ENCODE measurements at regions not wholly inside any gene's neighbourhood (a gene's known extent, or its start where the extent isn't known, plus 50 kb on each side); places are given as distances from the start of the nearest gene placed in this dataset.

- no peak for TF ChIP-seq SIN3A (IDR thresholded peaks at IDR 0.05; ENCODE audit: borderline replicate concordance, insufficient read depth, low read length)
- no peak for TF ChIP-seq POLR2AphosphoS5 (IDR thresholded peaks at IDR 0.05; ENCODE audit: low read depth, low read length)
- TF ChIP-seq TAF1 (IDR thresholded peaks at IDR 0.05; ENCODE audit: borderline replicate concordance, insufficient read depth, low read length), result no peak
- no peak for TF ChIP-seq FOXP2 (optimal IDR thresholded peaks at IDR 0.05; ENCODE audit: borderline replicate concordance, extremely low read depth, extremely low read length, insufficient read depth)
- TF ChIP-seq, protein P1, sequence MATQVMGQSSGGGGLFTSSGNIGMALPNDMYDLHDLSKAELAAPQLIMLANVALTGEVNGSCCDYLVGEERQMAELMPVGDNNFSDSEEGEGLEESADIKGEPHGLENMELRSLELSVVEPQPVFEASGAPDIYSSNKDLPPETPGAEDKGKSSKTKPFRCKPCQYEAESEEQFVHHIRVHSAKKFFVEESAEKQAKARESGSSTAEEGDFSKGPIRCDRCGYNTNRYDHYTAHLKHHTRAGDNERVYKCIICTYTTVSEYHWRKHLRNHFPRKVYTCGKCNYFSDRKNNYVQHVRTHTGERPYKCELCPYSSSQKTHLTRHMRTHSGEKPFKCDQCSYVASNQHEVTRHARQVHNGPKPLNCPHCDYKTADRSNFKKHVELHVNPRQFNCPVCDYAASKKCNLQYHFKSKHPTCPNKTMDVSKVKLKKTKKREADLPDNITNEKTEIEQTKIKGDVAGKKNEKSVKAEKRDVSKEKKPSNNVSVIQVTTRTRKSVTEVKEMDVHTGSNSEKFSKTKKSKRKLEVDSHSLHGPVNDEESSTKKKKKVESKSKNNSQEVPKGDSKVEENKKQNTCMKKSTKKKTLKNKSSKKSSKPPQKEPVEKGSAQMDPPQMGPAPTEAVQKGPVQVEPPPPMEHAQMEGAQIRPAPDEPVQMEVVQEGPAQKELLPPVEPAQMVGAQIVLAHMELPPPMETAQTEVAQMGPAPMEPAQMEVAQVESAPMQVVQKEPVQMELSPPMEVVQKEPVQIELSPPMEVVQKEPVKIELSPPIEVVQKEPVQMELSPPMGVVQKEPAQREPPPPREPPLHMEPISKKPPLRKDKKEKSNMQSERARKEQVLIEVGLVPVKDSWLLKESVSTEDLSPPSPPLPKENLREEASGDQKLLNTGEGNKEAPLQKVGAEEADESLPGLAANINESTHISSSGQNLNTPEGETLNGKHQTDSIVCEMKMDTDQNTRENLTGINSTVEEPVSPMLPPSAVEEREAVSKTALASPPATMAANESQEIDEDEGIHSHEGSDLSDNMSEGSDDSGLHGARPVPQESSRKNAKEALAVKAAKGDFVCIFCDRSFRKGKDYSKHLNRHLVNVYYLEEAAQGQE (IDR thresholded peaks at IDR 0.05; ENCODE audit: insufficient read depth in 1 of 2, low read depth in 2 of 2, low read length in 2 of 2), result no peak
Measured at GRCh38 chr18:78558101-78558810, 421.4 kb upstream of the SALL3 start.

- TF ChIP-seq, protein P1 (IDR thresholded peaks at IDR 0.05; ENCODE audit: insufficient read depth in 1 of 2, low read depth in 2 of 2, low read length in 2 of 2), result no peak
- TF ChIP-seq POLR2AphosphoS5 (IDR thresholded peaks at IDR 0.05; ENCODE audit: low read depth, low read length) (no peak), TAF1 (IDR thresholded peaks at IDR 0.05; ENCODE audit: borderline replicate concordance, insufficient read depth, low read length) (no peak)
Measured at GRCh38 chr18:78558948-78559347, 420.7 kb upstream of the SALL3 start.

GRCh38 chr18:78559584-78559983 is 420.0 kb upstream of the SALL3 start:
- TF ChIP-seq TAF1 (IDR thresholded peaks at IDR 0.05; ENCODE audit: borderline replicate concordance, insufficient read depth, low read length) (no peak), POLR2AphosphoS5 (IDR thresholded peaks at IDR 0.05; ENCODE audit: low read depth, low read length) (no peak), FOXP2 (optimal IDR thresholded peaks at IDR 0.05; ENCODE audit: borderline replicate concordance, extremely low read depth, extremely low read length, insufficient read depth) (no peak), SIN3A (IDR thresholded peaks at IDR 0.05; ENCODE audit: borderline replicate concordance, insufficient read depth, low read length) (no peak)
- TF ChIP-seq, protein P1 (IDR thresholded peaks at IDR 0.05; ENCODE audit: insufficient read depth in 1 of 2, low read depth in 2 of 2, low read length in 2 of 2), result no peak

GRCh38 chr18:78561757-78562510 is 417.7 kb upstream of the SALL3 start:
- TF ChIP-seq TAF1 (IDR thresholded peaks at IDR 0.05; ENCODE audit: borderline replicate concordance, insufficient read depth, low read length) (no peak), FOXP2 (optimal IDR thresholded peaks at IDR 0.05; ENCODE audit: borderline replicate concordance, extremely low read depth, extremely low read length, insufficient read depth) (no peak)
- TF ChIP-seq, protein P1 (IDR thresholded peaks at IDR 0.05; ENCODE audit: insufficient read depth in 1 of 2, low read depth in 2 of 2, low read length in 2 of 2), result no peak
